ENCODE measurements at regions not wholly inside any gene's neighbourhood (a gene's known extent, or its start where the extent isn't known, plus 50 kb on each side); places are given as distances from the start of the nearest gene placed in this dataset.

GRCh38 chr6:148144917-148145521, 197.6 kb upstream of the SASH1 start:
- DNase-seq (ENCODE audit: low spot score in 2 of 2, unreplicated experiment in 2 of 2), result peak; percentile 50 to 76
- H3K9me3 Mint-ChIP-seq, result peaks cover 10% of the 10 kb centered on the region
- H3K27ac Mint-ChIP-seq, result no peak overlapping the region
- H3K4me1 Mint-ChIP-seq, result peaks cover 6% of the 10 kb centered on the region
- no peaks in the 10 kb centered on the region for H3K36me3 Mint-ChIP-seq
- TF ChIP-seq CTCF (IDR thresholded peaks at IDR 0.05; ENCODE audit: unreplicated experiment), result peak; percentile 75
- no peaks in the 10 kb centered on the region for H3K27me3 Mint-ChIP-seq (ENCODE audit: low read depth)
- H3K4me3 Mint-ChIP-seq, result no peak overlapping the region

GRCh38 chr6:148146717-148147462, 195.7 kb upstream of the SASH1 start:
- Mint-ChIP-seq H3K36me3 (no peaks in the 10 kb centered on the region), H3K4me3 (no peak overlapping the region), H3K27me3 (ENCODE audit: low read depth) (no peaks in the 10 kb centered on the region), H3K9me3 (no peaks in the 10 kb centered on the region), H3K4me1 (peaks cover 6% of the 10 kb centered on the region), H3K27ac (no peak overlapping the region)
- no peak for TF ChIP-seq CTCF (IDR thresholded peaks at IDR 0.05; ENCODE audit: unreplicated experiment)
- no peak for DNase-seq (ENCODE audit: low spot score in 2 of 2, unreplicated experiment in 2 of 2)

GRCh38 chr6:148147463-148147830, 195.2 kb upstream of the SASH1 start:
- no peaks in the 10 kb centered on the region for H3K27me3 Mint-ChIP-seq (ENCODE audit: low read depth)
- no peak for DNase-seq (ENCODE audit: low spot score in 2 of 2, unreplicated experiment in 2 of 2)
- H3K9me3 Mint-ChIP-seq, result no peaks in the 10 kb centered on the region
- H3K27ac Mint-ChIP-seq, result no peak overlapping the region
- no peak overlapping the region for H3K4me3 Mint-ChIP-seq
- TF ChIP-seq CTCF (IDR thresholded peaks at IDR 0.05; ENCODE audit: unreplicated experiment), result no peak
- H3K4me1 Mint-ChIP-seq, result peaks cover 6% of the 10 kb centered on the region
- H3K36me3 Mint-ChIP-seq, result no peaks in the 10 kb centered on the region

- Mint-ChIP-seq H3K4me3 (no peak overlapping the region), H3K27me3 (ENCODE audit: low read depth) (no peaks in the 10 kb centered on the region), H3K36me3 (no peaks in the 10 kb centered on the region), H3K27ac (no peak overlapping the region), H3K9me3 (no peaks in the 10 kb centered on the region), H3K4me1 (peaks cover 3% of the 10 kb centered on the region)
- DNase-seq (ENCODE audit: low spot score in 2 of 2, unreplicated experiment in 2 of 2), result no peak
- TF ChIP-seq CTCF (IDR thresholded peaks at IDR 0.05; ENCODE audit: unreplicated experiment), result no peak
These were observed 190.6 kb upstream of the SASH1 start for GRCh38 chr6:148151896-148152643.

- no peaks in the 10 kb centered on the region for H3K27me3 Mint-ChIP-seq (ENCODE audit: low read depth)
- no peak overlapping the region for H3K27ac Mint-ChIP-seq
- peaks cover 5% of the 10 kb centered on the region for H3K9me3 Mint-ChIP-seq
- H3K4me1 Mint-ChIP-seq, result peaks cover 10% of the 10 kb centered on the region
- DNase-seq (ENCODE audit: low spot score in 2 of 2, unreplicated experiment in 2 of 2), result no peak
- no peak for TF ChIP-seq CTCF (IDR thresholded peaks at IDR 0.05; ENCODE audit: unreplicated experiment)
- H3K4me3 Mint-ChIP-seq, result no peak overlapping the region
- H3K36me3 Mint-ChIP-seq, result peaks cover 2% of the 10 kb centered on the region
These were observed 188.0 kb upstream of the SASH1 start for GRCh38 chr6:148154668-148155067.

Measured in mesothelial cell of epicardium (in vitro differentiated cells).